ENCODE measurements at regions not wholly inside any gene's neighbourhood (a gene's known extent, or its start where the extent isn't known, plus 50 kb on each side); places are given as distances from the start of the nearest gene placed in this dataset.

GRCh38 chr6:44043479-44044153 is 83.6 kb downstream of the MRPL14 start:
- TF ChIP-seq CTCF (IDR thresholded peaks at IDR 0.05; ENCODE audit: insufficient read depth, low read length, poor library complexity, severe bottlenecking) (no peak), EZH2phosphoT487 (conservative IDR thresholded peaks at IDR 0.05; ENCODE audit: low read length) (no peak)

Data from SU-DHL-6 (cell line).